CD8-positive, alpha-beta memory T cell (primary cell): ENCODE measurements at regions not wholly inside any gene's neighbourhood (a gene's known extent, or its start where the extent isn't known, plus 50 kb on each side); places are given as distances from the start of the nearest gene placed in this dataset.

Source experiments
- CTCF ChIA-PET: fragments of 350-600 bp; sonication (Branson Sonifier 250); formaldehyde crosslinking; loops from one replicate; lab custom pipeline; 2021; ENCODE audit warnings: antibody characterized with exemption; lab: Charles Lee
- POLR2A ChIA-PET: fragments of 350-600 bp; sonication (Branson Sonifier 250); formaldehyde crosslinking; loops from one replicate; lab custom pipeline; 2021; ENCODE audit warnings: antibody characterized with exemption; lab: Charles Lee
- DNase-seq, 5 donors: peaks; one replicate each; pipeline versions ENCODE4 v3.0.0 to v3.0.0-alpha.2; 2020 to 2022; ENCODE audit warnings: mixed read lengths in 1 of 5
- H3K27ac ChIP-seq: one replicate; pipeline ENCODE4 v1.7.0; 2013; ENCODE audit warnings: low read depth, mild to moderate bottlenecking, low read length, moderate library complexity
- H3K27me3 ChIP-seq: 2 replicates; pipeline ENCODE4 v1.7.0; 2013; ENCODE audit warnings: low read length, mild to moderate bottlenecking; ENCODE audit not compliant: insufficient read depth, poor library complexity, severe bottlenecking
- H3K36me3 ChIP-seq: 2 replicates; pipeline ENCODE4 v1.7.0; 2013; ENCODE audit warnings: mild to moderate bottlenecking, low read length, moderate library complexity; ENCODE audit not compliant: insufficient read depth
- H3K4me1 ChIP-seq: 2 replicates; pipeline ENCODE4 v1.7.0; 2013; ENCODE audit warnings: mild to moderate bottlenecking, low read length, moderate library complexity; ENCODE audit not compliant: insufficient read depth
- H3K4me3 ChIP-seq: 2 replicates; pipeline ENCODE4 v1.7.0; 2013; ENCODE audit warnings: mild to moderate bottlenecking, low read length
- H3K9me3 ChIP-seq: 2 replicates; pipeline ENCODE4 v1.7.0; 2013; ENCODE audit warnings: mild to moderate bottlenecking, low read length
- H3K27ac Mint-ChIP-seq, 8 donors: one replicate each; pipeline ENCODE4 v1.8.0; 2020 to 2021; ENCODE audit warnings: mixed read lengths in 8 of 8, mild to moderate bottlenecking in 6 of 8, inconsistent platforms in 3 of 8, moderate library complexity in 3 of 8
- H3K27me3 Mint-ChIP-seq, 2 donors: one replicate each; pipeline ENCODE4 v1.8.0; 2020 to 2021; ENCODE audit warnings: mixed read lengths in 2 of 2, mild to moderate bottlenecking in 1 of 2, moderate library complexity in 1 of 2
- H3K36me3 Mint-ChIP-seq, 3 donors: one replicate each; pipeline ENCODE4 v1.8.0; 2020 to 2021; ENCODE audit warnings: mixed read lengths in 3 of 3, inconsistent platforms in 1 of 3, mild to moderate bottlenecking in 1 of 3
- H3K4me1 Mint-ChIP-seq, 3 donors: one replicate each; pipeline ENCODE4 v1.8.0; 2020 to 2021; ENCODE audit warnings: mixed read lengths in 3 of 3, inconsistent platforms in 1 of 3, mild to moderate bottlenecking in 1 of 3
- H3K4me3 Mint-ChIP-seq, 7 donors: one replicate each; pipeline ENCODE4 v1.8.0; 2020 to 2021; ENCODE audit warnings: mixed read lengths in 7 of 7, mild to moderate bottlenecking in 6 of 7, moderate library complexity in 4 of 7, inconsistent platforms in 2 of 7
- H3K9me3 Mint-ChIP-seq, 5 donors: one replicate each; pipeline ENCODE4 v1.8.0; 2020 to 2022; ENCODE audit warnings: mixed read lengths in 5 of 5, mild to moderate bottlenecking in 3 of 5, moderate library complexity in 2 of 5, inconsistent platforms in 1 of 5

GRCh38 chr2:242032780-242033656 lies 163.5 kb downstream of the RTP5 start:
- Mint-ChIP-seq H3K27me3 (peaks cover 16 to 40% of the 10 kb centered on the region in 2 donors), H3K36me3 (peaks cover 2 to 6% (median 4%) of the 10 kb centered on the region in 3 donors), H3K9me3 (no peaks in the 10 kb centered on the region), H3K27ac (peak overlapping the region in 2 of 8 donors; percentile 14 to 95), H3K4me1 (peaks cover 47 to 58% (median 57%) of the 10 kb centered on the region in 3 donors), H3K4me3 (peak overlapping the region in 2 of 7 donors; percentile 12 to 23)
- CTCF ChIA-PET, result interaction anchor here (1.7 to 2.7 kb wide), 2 partner anchors 11 to 82 kb away, joined by 5 to 15 read pairs; no protein-coding TSS in a partner anchor
- H3K27ac ChIP-seq, result no peak overlapping the region
- DNase-seq, result no peak
- peaks cover 29% of the 10 kb centered on the region for H3K4me1 ChIP-seq
- no peaks in the 10 kb centered on the region for H3K36me3 ChIP-seq
- H3K27me3 ChIP-seq, result peaks cover 5% of the 10 kb centered on the region
- POLR2A ChIA-PET, result no interaction called here
- no peak overlapping the region for H3K4me3 ChIP-seq
- no peaks in the 10 kb centered on the region for H3K9me3 ChIP-seq

GRCh38 chr2:242034138-242034537 lies 164.6 kb downstream of the RTP5 start:
- H3K4me1 Mint-ChIP-seq, result peaks cover 42 to 48% (median 46%) of the 10 kb centered on the region in 3 donors
- CTCF ChIA-PET, result interaction anchor here (1.7 kb wide), 1 partner anchor 83 kb away, joined by 5 read pairs; no protein-coding TSS in a partner anchor
- POLR2A ChIA-PET, result no interaction called here

GRCh38 chr2:242034996-242035814 lies 165.7 kb downstream of the RTP5 start:
- Mint-ChIP-seq H3K4me3 (no peak overlapping the region), H3K27me3 (peaks cover 19 to 44% of the 10 kb centered on the region in 2 donors), H3K9me3 (no peaks in the 10 kb centered on the region), H3K36me3 (peaks cover 2 to 4% (median 2%) of the 10 kb centered on the region in 3 donors), H3K4me1 (peaks cover 33 to 38% (median 35%) of the 10 kb centered on the region in 3 donors), H3K27ac (no peak overlapping the region)
- Histone ChIP-seq H3K4me3 (no peak overlapping the region), H3K36me3 (no peaks in the 10 kb centered on the region), H3K4me1 (peaks cover 27% of the 10 kb centered on the region), H3K27me3 (peaks cover 5% of the 10 kb centered on the region), H3K9me3 (no peaks in the 10 kb centered on the region), H3K27ac (no peak overlapping the region)
- ChIA-PET POLR2A (no interaction called here), CTCF (interaction anchor here (0.8 kb wide), 1 partner anchor 84 kb away, joined by 3 read pairs; no protein-coding TSS in a partner anchor)
- no peak for DNase-seq

More at GRCh38 chr2:242034138-242034537, 164.6 kb downstream of the RTP5 start:
- Histone ChIP-seq H3K4me1 (peaks cover 29% of the 10 kb centered on the region), H3K27me3 (peaks cover 5% of the 10 kb centered on the region), H3K9me3 (no peaks in the 10 kb centered on the region), H3K27ac (no peak overlapping the region), H3K4me3 (no peak overlapping the region), H3K36me3 (no peaks in the 10 kb centered on the region)
- no peaks in the 10 kb centered on the region for H3K9me3 Mint-ChIP-seq
- DNase-seq, result no peak
- peaks cover 19 to 42% of the 10 kb centered on the region in 2 donors for H3K27me3 Mint-ChIP-seq
- H3K27ac Mint-ChIP-seq, result peak overlapping the region in 3 of 8 donors; percentile 4 to 55 (median 43)
- peaks cover 2 to 4% (median 2%) of the 10 kb centered on the region in 3 donors for H3K36me3 Mint-ChIP-seq
- peak overlapping the region in 1 of 7 donors; percentile 72 for H3K4me3 Mint-ChIP-seq

- H3K36me3 ChIP-seq, result no peaks in the 10 kb centered on the region
Observed at GRCh38 chr2:242035858-242036652, 166.5 kb downstream of the RTP5 start.

GRCh38 chr2:242036653-242036950 lies 167.1 kb downstream of the RTP5 start:
- DNase-seq, result no peak
- H3K9me3 Mint-ChIP-seq, result no peaks in the 10 kb centered on the region
- Histone ChIP-seq H3K9me3 (no peaks in the 10 kb centered on the region), H3K27me3 (peaks cover 5% of the 10 kb centered on the region), H3K36me3 (no peaks in the 10 kb centered on the region), H3K4me1 (peaks cover 14% of the 10 kb centered on the region), H3K27ac (no peak overlapping the region), H3K4me3 (no peak overlapping the region)
- ChIA-PET POLR2A (no interaction called here), CTCF (no interaction called here)
- H3K27ac Mint-ChIP-seq, result no peak overlapping the region
- H3K36me3 Mint-ChIP-seq, result peaks cover 0 to 4% (median under 1%) of the 10 kb centered on the region in 3 donors
- H3K27me3 Mint-ChIP-seq, result peaks cover 22 to 48% of the 10 kb centered on the region in 2 donors
- peaks cover 19 to 24% (median 21%) of the 10 kb centered on the region in 3 donors for H3K4me1 Mint-ChIP-seq
- no peak overlapping the region for H3K4me3 Mint-ChIP-seq

More at GRCh38 chr2:242035858-242036652, 166.5 kb downstream of the RTP5 start:
- CTCF ChIA-PET, result no interaction called here
- H3K27me3 ChIP-seq, result peaks cover 5% of the 10 kb centered on the region
- POLR2A ChIA-PET, result no interaction called here
- Mint-ChIP-seq H3K9me3 (no peaks in the 10 kb centered on the region), H3K4me1 (peaks cover 24 to 29% (median 26%) of the 10 kb centered on the region in 3 donors), H3K27ac (no peak overlapping the region), H3K36me3 (peaks cover 0 to 4% (median 2%) of the 10 kb centered on the region in 3 donors), H3K4me3 (no peak overlapping the region), H3K27me3 (peaks cover 19 to 44% of the 10 kb centered on the region in 2 donors)
- no peak overlapping the region for H3K4me3 ChIP-seq
- no peak overlapping the region for H3K27ac ChIP-seq
- peaks cover 19% of the 10 kb centered on the region for H3K4me1 ChIP-seq
- H3K9me3 ChIP-seq, result no peaks in the 10 kb centered on the region
- DNase-seq, result no peak

- Mint-ChIP-seq H3K27ac (no peak overlapping the region), H3K4me1 (peaks cover 7 to 9% (median 9%) of the 10 kb centered on the region in 3 donors), H3K4me3 (no peak overlapping the region), H3K36me3 (peaks cover 0 to 4% (median 0%) of the 10 kb centered on the region in 3 donors), H3K9me3 (no peaks in the 10 kb centered on the region), H3K27me3 (peaks cover 25 to 58% of the 10 kb centered on the region in 2 donors)
- no peak for DNase-seq
- ChIA-PET CTCF (interaction anchor here (1.0 kb wide), 1 partner anchor 16 kb away, joined by 3 read pairs; no protein-coding TSS in a partner anchor), POLR2A (no interaction called here)
- Histone ChIP-seq H3K9me3 (no peaks in the 10 kb centered on the region), H3K36me3 (no peaks in the 10 kb centered on the region), H3K4me3 (no peak overlapping the region), H3K27ac (no peak overlapping the region), H3K4me1 (no peaks in the 10 kb centered on the region), H3K27me3 (peaks cover 5% of the 10 kb centered on the region)
Observed at GRCh38 chr2:242038166-242038927, 168.8 kb downstream of the RTP5 start.

- DNase-seq, result no peak
- Mint-ChIP-seq H3K4me1 (peaks cover 1 to 3% (median 3%) of the 10 kb centered on the region in 3 donors), H3K27me3 (peaks cover 26 to 56% of the 10 kb centered on the region in 2 donors), H3K36me3 (peaks cover 0 to 4% (median 0%) of the 10 kb centered on the region in 3 donors), H3K4me3 (no peak overlapping the region), H3K27ac (no peak overlapping the region), H3K9me3 (no peaks in the 10 kb centered on the region)
- ChIA-PET POLR2A (no interaction called here), CTCF (interaction anchor here (1.0 kb wide), 1 partner anchor 17 kb away, joined by 3 read pairs; no protein-coding TSS in a partner anchor)
- Histone ChIP-seq H3K4me1 (no peaks in the 10 kb centered on the region), H3K9me3 (no peaks in the 10 kb centered on the region), H3K4me3 (no peak overlapping the region), H3K36me3 (no peaks in the 10 kb centered on the region), H3K27ac (no peak overlapping the region), H3K27me3 (peaks cover 5% of the 10 kb centered on the region)
Observed at GRCh38 chr2:242038928-242039341, 169.4 kb downstream of the RTP5 start.
